A673 (cell line): ENCODE measurements at regions not wholly inside any gene's neighbourhood (a gene's known extent, or its start where the extent isn't known, plus 50 kb on each side); places are given as distances from the start of the nearest gene placed in this dataset.

Experiments used
- BruUV-seq: library from RNA; stranded (reverse); fragments of 400-500 nt; replicated peaks from 2 replicates; lab custom pipeline; 2021; lab: Mats Ljungman, UMichigan
- CTCF ChIA-PET: fragments of 300-600 bp; sonication (Branson Sonifier 250); formaldehyde crosslinking; loops from one replicate; lab custom pipeline; 2022; ENCODE audit warnings: antibody characterized with exemption; lab: Charles Lee
- POLR2A ChIA-PET: fragments of 300-600 bp; sonication (Branson Sonifier 250); formaldehyde crosslinking; loops from one replicate; lab custom pipeline; 2022; ENCODE audit warnings: antibody characterized with exemption; ENCODE audit not compliant: low non-redundant PET; lab: Charles Lee
- DNase-seq: peaks from one replicate; pipeline ENCODE4 v3.0.0-alpha.2; 2015; ENCODE audit warnings: low spot score
- H3K27ac ChIP-seq: fragments of 200-600 bp; sonication (generic); 2 replicates; pipeline ENCODE4 v1.5.1; 2016; ENCODE audit warnings: mixed run types, low read depth, mild to moderate bottlenecking, mixed read lengths, antibody characterized with exemption, low read length; ENCODE audit not compliant: poor library complexity, severe bottlenecking
- H3K27me3 ChIP-seq: fragments of 200-600 bp; sonication (generic); replicated peaks from 2 replicates; pipeline ENCODE4 v1.6.1; 2017; ENCODE audit warnings: mixed run types, low read depth, mild to moderate bottlenecking, mixed read lengths, antibody characterized with exemption, low read length; ENCODE audit not compliant: insufficient read depth, poor library complexity
- H3K36me3 ChIP-seq: fragments of 200-600 bp; sonication (generic); 2 replicates; pipeline ENCODE4 v1.6.1; 2016; ENCODE audit warnings: mixed run types, mild to moderate bottlenecking, mixed read lengths, antibody characterized with exemption, low read length; ENCODE audit not compliant: insufficient read depth, poor library complexity, severe bottlenecking
- H3K4me1 ChIP-seq: fragments of 200-600 bp; sonication (generic); 2 replicates; pipeline ENCODE4 v1.6.1; 2017; ENCODE audit warnings: mixed run types, mild to moderate bottlenecking, mixed read lengths, antibody characterized with exemption, low read length; ENCODE audit not compliant: insufficient read depth, poor library complexity, severe bottlenecking
- H3K4me3 ChIP-seq: fragments of 200-600 bp; sonication (generic); 2 replicates; pipeline ENCODE4 v1.5.1; 2016; ENCODE audit warnings: low read depth, mixed run types, mild to moderate bottlenecking, mixed read lengths, low read length; ENCODE audit not compliant: poor library complexity, severe bottlenecking
- H3K9me3 ChIP-seq: fragments of 200-600 bp; sonication (generic); 2 replicates; pipeline ENCODE4 v1.6.1; 2016; ENCODE audit warnings: mixed run types, low read depth, mild to moderate bottlenecking, mixed read lengths, antibody characterized with exemption, low read length; ENCODE audit not compliant: poor library complexity, severe bottlenecking
- CTCF ChIP-seq: fragments of 300-800, 200-600 bp; sonication (generic); conservative IDR thresholded peaks from 2 replicates; pipeline ENCODE4 v1.5.1; 2017; ENCODE audit warnings: low read depth, mild to moderate bottlenecking, antibody characterized with exemption, low read length, moderate library complexity, mixed read lengths
- EZH2 ChIP-seq: fragments of 200-600 bp; sonication (generic); IDR thresholded peaks from 2 replicates; pipeline ENCODE4 v1.6.1; 2017; ENCODE audit warnings: borderline replicate concordance, low read depth, mild to moderate bottlenecking, mixed read lengths, antibody characterized with exemption, low read length; ENCODE audit not compliant: poor library complexity, severe bottlenecking
- intact Hi-C: fragments of 100-400 bp; cut with micrococcal nuclease; formaldehyde crosslinking; loops from one replicate; pipeline ENCODE4 v1.10.0; 2022; ENCODE audit not compliant: unreplicated experiment

GRCh38 chr7:145211211-145211610 lies 375.4 kb upstream of the TPK1 start:
- CTCF ChIA-PET: no interaction called here
- POLR2A ChIA-PET: no interaction called here
- intact Hi-C loops: no loop called here

GRCh38 chr7:145193951-145194350 lies 358.1 kb upstream of the TPK1 start:
- Histone ChIP-seq H3K4me3 (no peak overlapping the region), H3K4me1 (no peaks in the 10 kb centered on the region), H3K27ac (no peak overlapping the region), H3K9me3 (no peaks in the 10 kb centered on the region), H3K36me3 (no peaks in the 10 kb centered on the region), H3K27me3 (no peaks in the 10 kb centered on the region)
- ChIA-PET POLR2A (no interaction called here), CTCF (no interaction called here)
- intact Hi-C loops: no loop called here
- TF ChIP-seq EZH2: no peak
- no peak for TF ChIP-seq CTCF
- DNase-seq: no peak
- no TSS peak for BruUV-seq

More at GRCh38 chr7:145211211-145211610, 375.4 kb upstream of the TPK1 start:
- TF ChIP-seq EZH2: no peak
- no peak for TF ChIP-seq CTCF
- H3K9me3 ChIP-seq: peaks cover 5% of the 10 kb centered on the region
- BruUV-seq: no TSS peak
- H3K36me3 ChIP-seq: no peaks in the 10 kb centered on the region
- no peak overlapping the region for H3K4me3 ChIP-seq
- no peak for DNase-seq
- H3K27me3 ChIP-seq: no peaks in the 10 kb centered on the region
- H3K27ac ChIP-seq: no peak overlapping the region
- H3K4me1 ChIP-seq: no peaks in the 10 kb centered on the region

DNA sequence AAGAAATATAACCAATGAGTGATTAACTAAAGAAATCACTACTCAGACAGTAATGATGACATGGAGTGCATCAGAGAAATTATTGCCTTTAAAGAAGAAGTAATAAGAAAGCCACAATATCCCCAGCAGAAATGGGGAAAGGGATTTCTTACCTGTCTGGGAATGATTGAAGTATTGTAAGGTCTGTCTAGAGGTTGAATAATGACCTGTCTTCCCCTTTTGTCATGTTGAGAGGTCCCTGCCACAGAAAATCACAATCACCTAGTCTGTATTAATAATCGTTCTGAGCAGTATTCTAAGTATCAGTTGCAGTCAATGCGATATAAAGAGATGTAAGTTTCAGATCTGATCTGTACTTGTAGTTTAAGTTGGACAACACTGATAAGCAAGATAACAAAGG lies 349.1 kb upstream of the TPK1 start:
- POLR2A ChIA-PET: no interaction called here
- DNase-seq: no peak
- no TSS peak for BruUV-seq

More for the DNA sequence above, 349.1 kb upstream of the TPK1 start:
- Histone ChIP-seq H3K4me1 (no peaks in the 10 kb centered on the region), H3K4me3 (no peak overlapping the region), H3K27ac (no peak overlapping the region), H3K9me3 (no peaks in the 10 kb centered on the region), H3K36me3 (no peaks in the 10 kb centered on the region), H3K27me3 (no peaks in the 10 kb centered on the region)
- TF ChIP-seq EZH2 (no peak), CTCF (no peak)
- CTCF ChIA-PET: no interaction called here
- intact Hi-C loops: no loop called here
